ENCODE measurements at regions not wholly inside any gene's neighbourhood (a gene's known extent, or its start where the extent isn't known, plus 50 kb on each side); places are given as distances from the start of the nearest gene placed in this dataset.

DNA sequence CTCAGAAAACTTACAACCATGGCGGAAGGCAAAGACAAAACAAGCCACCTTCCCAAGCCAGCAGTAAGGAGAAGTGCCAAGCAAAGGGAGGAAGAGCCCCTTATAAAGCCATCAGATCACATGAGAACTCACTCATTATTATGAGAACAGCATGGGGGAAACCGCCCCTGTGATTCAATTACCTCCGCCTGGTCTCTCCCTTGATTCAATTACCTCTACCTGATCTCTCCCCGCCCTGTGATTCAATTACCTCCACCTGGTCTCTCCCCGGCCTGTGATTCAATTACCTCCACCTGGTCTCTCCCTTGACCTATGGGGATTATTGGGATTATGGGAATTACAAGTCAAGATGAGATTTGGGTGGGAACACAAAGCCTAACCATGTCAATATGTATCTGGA, 467.3 kb upstream of the FTMT start:
- ATAC-seq (ENCODE audit: low read depth) (no peak), DNase-seq (ENCODE audit: low spot score) (no peak)
- no peaks in the 10 kb centered on the region for H3K36me3 ChIP-seq (ENCODE audit: low read depth)
- no peaks in the 10 kb centered on the region for H3K4me1 ChIP-seq (ENCODE audit: insufficient read depth, poor library complexity, severe bottlenecking)
- H3K27ac ChIP-seq (ENCODE audit: poor library complexity, severe bottlenecking) = no peak overlapping the region
- no peaks in the 10 kb centered on the region for H3K27me3 ChIP-seq (ENCODE audit: insufficient read depth, poor library complexity, severe bottlenecking)
- H3K9me3 ChIP-seq (ENCODE audit: severe bottlenecking) = no peaks in the 10 kb centered on the region
- no peak overlapping the region for H3K4me3 ChIP-seq (ENCODE audit: severe bottlenecking)
- TF ChIP-seq, protein P1, sequence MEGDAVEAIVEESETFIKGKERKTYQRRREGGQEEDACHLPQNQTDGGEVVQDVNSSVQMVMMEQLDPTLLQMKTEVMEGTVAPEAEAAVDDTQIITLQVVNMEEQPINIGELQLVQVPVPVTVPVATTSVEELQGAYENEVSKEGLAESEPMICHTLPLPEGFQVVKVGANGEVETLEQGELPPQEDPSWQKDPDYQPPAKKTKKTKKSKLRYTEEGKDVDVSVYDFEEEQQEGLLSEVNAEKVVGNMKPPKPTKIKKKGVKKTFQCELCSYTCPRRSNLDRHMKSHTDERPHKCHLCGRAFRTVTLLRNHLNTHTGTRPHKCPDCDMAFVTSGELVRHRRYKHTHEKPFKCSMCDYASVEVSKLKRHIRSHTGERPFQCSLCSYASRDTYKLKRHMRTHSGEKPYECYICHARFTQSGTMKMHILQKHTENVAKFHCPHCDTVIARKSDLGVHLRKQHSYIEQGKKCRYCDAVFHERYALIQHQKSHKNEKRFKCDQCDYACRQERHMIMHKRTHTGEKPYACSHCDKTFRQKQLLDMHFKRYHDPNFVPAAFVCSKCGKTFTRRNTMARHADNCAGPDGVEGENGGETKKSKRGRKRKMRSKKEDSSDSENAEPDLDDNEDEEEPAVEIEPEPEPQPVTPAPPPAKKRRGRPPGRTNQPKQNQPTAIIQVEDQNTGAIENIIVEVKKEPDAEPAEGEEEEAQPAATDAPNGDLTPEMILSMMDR (IDR thresholded peaks at IDR 0.05; ENCODE audit: poor library complexity, severe bottlenecking) = no peak

DNA sequence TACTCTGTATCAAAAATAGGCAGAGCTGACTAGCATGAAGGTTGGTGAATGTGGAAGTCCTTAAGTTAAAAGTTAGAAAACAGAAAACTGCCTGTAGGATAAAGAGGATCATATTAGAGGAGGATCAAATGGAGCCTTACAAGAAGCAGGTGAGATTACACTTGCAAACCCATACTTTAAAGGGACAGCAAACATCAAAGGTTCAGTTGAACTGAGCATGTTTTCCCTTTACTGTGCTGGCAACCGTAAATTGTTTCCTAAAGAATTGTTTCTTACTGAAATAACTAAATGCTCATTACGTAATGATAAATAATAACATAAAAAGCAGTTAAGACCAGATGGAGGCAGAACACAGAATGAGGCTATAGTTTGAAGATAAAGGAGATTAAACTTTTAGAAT, 465.3 kb upstream of the FTMT start:
- ATAC-seq (ENCODE audit: low read depth) (no peak), DNase-seq (ENCODE audit: low spot score) (no peak)
- no peaks in the 10 kb centered on the region for H3K36me3 ChIP-seq (ENCODE audit: low read depth)
- TF ChIP-seq, protein P1 (IDR thresholded peaks at IDR 0.05; ENCODE audit: poor library complexity, severe bottlenecking) = no peak
- H3K9me3 ChIP-seq (ENCODE audit: severe bottlenecking) = no peaks in the 10 kb centered on the region
- no peaks in the 10 kb centered on the region for H3K27me3 ChIP-seq (ENCODE audit: insufficient read depth, poor library complexity, severe bottlenecking)
- no peak overlapping the region for H3K4me3 ChIP-seq (ENCODE audit: severe bottlenecking)
- no peaks in the 10 kb centered on the region for H3K4me1 ChIP-seq (ENCODE audit: insufficient read depth, poor library complexity, severe bottlenecking)
- no peak overlapping the region for H3K27ac ChIP-seq (ENCODE audit: poor library complexity, severe bottlenecking)

DNA sequence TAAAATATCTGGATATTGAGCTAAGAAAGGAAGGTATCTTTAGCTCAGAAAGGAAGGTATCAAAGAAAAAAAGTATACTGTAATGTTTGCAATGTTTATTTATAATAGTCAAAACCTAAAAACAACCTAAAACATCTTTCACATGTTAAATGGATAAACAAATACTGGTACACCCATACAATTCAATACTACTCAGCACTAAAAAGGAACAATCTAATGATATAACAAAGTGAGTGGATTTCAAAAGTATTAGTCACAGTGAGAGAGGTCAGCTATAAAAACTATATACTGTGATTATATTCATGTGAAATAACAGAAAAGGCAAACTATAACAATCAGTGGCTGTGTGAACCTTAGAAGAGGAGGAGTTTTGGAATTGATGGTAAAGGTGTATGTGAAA, 455.0 kb upstream of the FTMT start:
- H3K27me3 ChIP-seq (ENCODE audit: insufficient read depth, poor library complexity, severe bottlenecking) = no peaks in the 10 kb centered on the region
- H3K9me3 ChIP-seq (ENCODE audit: severe bottlenecking) = no peaks in the 10 kb centered on the region
- no peaks in the 10 kb centered on the region for H3K4me1 ChIP-seq (ENCODE audit: insufficient read depth, poor library complexity, severe bottlenecking)
- H3K27ac ChIP-seq (ENCODE audit: poor library complexity, severe bottlenecking) = no peak overlapping the region
- H3K36me3 ChIP-seq (ENCODE audit: low read depth) = no peaks in the 10 kb centered on the region
- DNase-seq (ENCODE audit: low spot score) (no peak), ATAC-seq (ENCODE audit: low read depth) (peak; percentile 51; the same call in 2 of the 3 replicates)
- H3K4me3 ChIP-seq (ENCODE audit: severe bottlenecking) = no peak overlapping the region
- TF ChIP-seq, protein P1 (IDR thresholded peaks at IDR 0.05; ENCODE audit: poor library complexity, severe bottlenecking) = no peak

DNA sequence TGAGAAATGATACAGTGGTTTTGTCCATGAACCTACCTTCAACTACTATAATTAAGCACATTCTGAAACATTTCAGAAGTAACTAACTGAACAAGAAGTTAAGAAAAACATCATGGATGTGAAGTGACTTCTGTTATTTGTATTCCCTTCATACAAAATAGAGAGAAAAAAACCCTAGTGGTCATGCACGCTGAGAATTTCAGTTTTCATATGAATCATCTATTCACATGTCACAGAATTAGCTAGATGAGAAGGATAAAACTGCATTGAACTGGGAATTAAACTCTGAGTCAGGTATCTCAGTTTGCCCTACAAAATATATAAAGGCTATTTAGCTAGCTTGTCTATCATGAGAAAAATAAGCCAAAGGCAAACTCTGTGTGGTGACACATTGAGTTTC, 451.8 kb upstream of the FTMT start:
- H3K4me1 ChIP-seq (ENCODE audit: insufficient read depth, poor library complexity, severe bottlenecking) = no peaks in the 10 kb centered on the region
- TF ChIP-seq, protein P1 (IDR thresholded peaks at IDR 0.05; ENCODE audit: poor library complexity, severe bottlenecking) = no peak
- H3K27ac ChIP-seq (ENCODE audit: poor library complexity, severe bottlenecking) = no peak overlapping the region
- H3K27me3 ChIP-seq (ENCODE audit: insufficient read depth, poor library complexity, severe bottlenecking) = no peaks in the 10 kb centered on the region
- no peak overlapping the region for H3K4me3 ChIP-seq (ENCODE audit: severe bottlenecking)
- H3K36me3 ChIP-seq (ENCODE audit: low read depth) = no peaks in the 10 kb centered on the region
- DNase-seq (ENCODE audit: low spot score) (no peak), ATAC-seq (ENCODE audit: low read depth) (no peak)
- H3K9me3 ChIP-seq (ENCODE audit: severe bottlenecking) = no peaks in the 10 kb centered on the region

DNA sequence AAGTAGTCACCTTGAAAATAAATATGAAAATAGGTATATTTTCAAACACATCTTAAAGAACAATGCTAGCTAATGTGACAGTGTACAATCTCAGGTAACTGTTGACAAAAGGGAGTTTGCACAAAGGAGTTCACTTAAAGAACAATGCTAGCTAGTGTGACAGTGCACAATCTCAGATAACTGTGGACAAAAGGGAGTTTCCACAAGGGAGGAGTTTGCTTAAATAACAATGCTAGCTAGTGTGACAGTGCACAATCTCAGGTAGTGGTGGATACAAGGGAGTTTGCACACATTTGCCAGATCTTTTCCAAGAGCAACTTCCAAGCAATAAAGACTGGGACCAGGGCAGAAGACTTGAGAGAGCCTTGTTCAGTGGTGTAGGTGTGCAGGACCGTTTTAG, 442.9 kb upstream of the FTMT start:
- DNase-seq (ENCODE audit: low spot score) = no peak
- Histone ChIP-seq H3K4me1 (ENCODE audit: insufficient read depth, poor library complexity, severe bottlenecking) (no peaks in the 10 kb centered on the region), H3K27ac (ENCODE audit: poor library complexity, severe bottlenecking) (no peak overlapping the region), H3K27me3 (ENCODE audit: insufficient read depth, poor library complexity, severe bottlenecking) (peaks cover 8% of the 10 kb centered on the region), H3K36me3 (ENCODE audit: low read depth) (no peaks in the 10 kb centered on the region), H3K4me3 (ENCODE audit: severe bottlenecking) (no peak overlapping the region), H3K9me3 (ENCODE audit: severe bottlenecking) (no peaks in the 10 kb centered on the region)
- TF ChIP-seq, protein P1 (IDR thresholded peaks at IDR 0.05; ENCODE audit: poor library complexity, severe bottlenecking) = no peak
- no peak for ATAC-seq (ENCODE audit: low read depth)

Data from RWPE2 (cell line).